Osteoblast (primary cell): ENCODE measurements at regions not wholly inside any gene's neighbourhood (a gene's known extent, or its start where the extent isn't known, plus 50 kb on each side); places are given as distances from the start of the nearest gene placed in this dataset.

Source experiments
- DNase-seq: peaks from one replicate; pipeline ENCODE4 v3.0.0; 2011; ENCODE audit warnings: low spot score, mixed read lengths; ENCODE audit not compliant: insufficient read length; ENCODE audit errors: missing footprints
- H2AFZ ChIP-seq: 2 replicates; pipeline ENCODE4 v1.6.0; 2011; ENCODE audit warnings: mild to moderate bottlenecking, low read length
- H3K27ac ChIP-seq: 2 replicates; pipeline ENCODE4 v1.5.1; 2011; ENCODE audit warnings: mild to moderate bottlenecking, low read depth, low read length, moderate library complexity
- H3K27me3 ChIP-seq: 2 replicates; pipeline ENCODE4 v1.6.0; 2012; ENCODE audit warnings: mild to moderate bottlenecking, control low read depth, inconsistent platforms, low read length, moderate library complexity; ENCODE audit not compliant: insufficient read depth
- H3K36me3 ChIP-seq: 2 replicates; pipeline ENCODE4 v1.5.1; 2011; ENCODE audit warnings: mild to moderate bottlenecking, low read length, control low read depth, moderate library complexity; ENCODE audit not compliant: insufficient read depth
- H3K4me1 ChIP-seq: 2 replicates; pipeline ENCODE4 v1.5.1; 2011; ENCODE audit warnings: mild to moderate bottlenecking, low read length, control low read depth, moderate library complexity; ENCODE audit not compliant: insufficient read depth
- H3K4me2 ChIP-seq: 2 replicates; pipeline ENCODE4 v1.6.0; 2011; ENCODE audit warnings: mild to moderate bottlenecking, low read length; ENCODE audit not compliant: insufficient read depth
- H3K4me3 ChIP-seq: fragments of 200-600 bp; sonication (generic); 3 replicates; pipeline ENCODE4 v1.5.1; 2012; ENCODE audit warnings: mild to moderate bottlenecking, low read length, inconsistent platforms; ENCODE audit not compliant: insufficient read depth
- H3K79me2 ChIP-seq: 2 replicates; pipeline ENCODE4 v1.6.0; 2012; ENCODE audit warnings: mild to moderate bottlenecking, low read length, control low read depth, inconsistent platforms; ENCODE audit not compliant: insufficient read depth
- H3K9me3 ChIP-seq: 2 replicates; pipeline ENCODE4 v1.5.1; 2011; ENCODE audit warnings: low read depth, low read length, control low read depth
- H4K20me1 ChIP-seq: 2 replicates; pipeline ENCODE4 v1.6.0; 2012; ENCODE audit warnings: mild to moderate bottlenecking, low read length, control low read depth; ENCODE audit not compliant: insufficient read depth
- CTCF ChIP-seq: IDR thresholded peaks from 2 replicates; pipeline ENCODE4 v1.5.1; 2011; ENCODE audit warnings: mild to moderate bottlenecking, low read depth, low read length, moderate library complexity; ENCODE audit errors: extremely low read depth

GRCh38 chr4:144816668-144817067 is 170.7 kb downstream of the HHIP start:
- Histone ChIP-seq H2AFZ (no peak overlapping the region), H3K4me2 (no peak overlapping the region), H3K4me1 (peaks cover 15% of the 10 kb centered on the region), H3K27ac (no peak overlapping the region), H4K20me1 (no peaks in the 10 kb centered on the region), H3K27me3 (no peaks in the 10 kb centered on the region), H3K4me3 (no peak overlapping the region), H3K9me3 (no peaks in the 10 kb centered on the region), H3K79me2 (no peaks in the 10 kb centered on the region), H3K36me3 (no peaks in the 10 kb centered on the region)
- no peak for DNase-seq
- TF ChIP-seq CTCF, result no peak

GRCh38 chr4:144817081-144817480 is 171.1 kb downstream of the HHIP start:
- peaks cover 15% of the 10 kb centered on the region for H3K4me1 ChIP-seq
- no peaks in the 10 kb centered on the region for H3K9me3 ChIP-seq
- no peak for TF ChIP-seq CTCF
- DNase-seq, result no peak
- no peak overlapping the region for H3K27ac ChIP-seq
- H4K20me1 ChIP-seq, result no peaks in the 10 kb centered on the region
- H2AFZ ChIP-seq, result no peak overlapping the region
- no peaks in the 10 kb centered on the region for H3K79me2 ChIP-seq
- H3K27me3 ChIP-seq, result no peaks in the 10 kb centered on the region
- no peak overlapping the region for H3K4me3 ChIP-seq
- no peaks in the 10 kb centered on the region for H3K36me3 ChIP-seq
- H3K4me2 ChIP-seq, result no peak overlapping the region

GRCh38 chr4:144818136-144818535 is 172.2 kb downstream of the HHIP start:
- Histone ChIP-seq H3K79me2 (no peaks in the 10 kb centered on the region), H3K9me3 (no peaks in the 10 kb centered on the region), H2AFZ (no peak overlapping the region), H4K20me1 (no peaks in the 10 kb centered on the region), H3K27me3 (no peaks in the 10 kb centered on the region), H3K4me2 (no peak overlapping the region), H3K36me3 (no peaks in the 10 kb centered on the region), H3K27ac (no peak overlapping the region), H3K4me3 (no peak overlapping the region), H3K4me1 (peaks cover 15% of the 10 kb centered on the region)
- no peak for DNase-seq
- TF ChIP-seq CTCF, result no peak

GRCh38 chr4:144819591-144819990 is 173.6 kb downstream of the HHIP start:
- no peaks in the 10 kb centered on the region for H3K36me3 ChIP-seq
- no peaks in the 10 kb centered on the region for H3K79me2 ChIP-seq
- peak overlapping the region; percentile 12 for H3K4me2 ChIP-seq
- no peak overlapping the region for H3K27ac ChIP-seq
- no peak overlapping the region for H2AFZ ChIP-seq
- TF ChIP-seq CTCF, result no peak
- no peaks in the 10 kb centered on the region for H4K20me1 ChIP-seq
- H3K4me3 ChIP-seq, result no peak overlapping the region
- H3K27me3 ChIP-seq, result no peaks in the 10 kb centered on the region
- DNase-seq, result peak; percentile 73
- H3K9me3 ChIP-seq, result no peaks in the 10 kb centered on the region
- peaks cover 15% of the 10 kb centered on the region for H3K4me1 ChIP-seq
